Nephron progenitor cell (in vitro differentiated cells): ENCODE measurements at regions not wholly inside any gene's neighbourhood (a gene's known extent, or its start where the extent isn't known, plus 50 kb on each side); places are given as distances from the start of the nearest gene placed in this dataset.

Experiments
- DNase-seq: peaks from one replicate; pipeline ENCODE4 v3.0.0; 2021
- H3K27ac Mint-ChIP-seq: 2 replicates; pipeline ENCODE4 v1.8.0; 2021; ENCODE audit warnings: mild to moderate bottlenecking, moderate library complexity, mixed read lengths
- H3K27me3 Mint-ChIP-seq: 2 replicates; pipeline ENCODE4 v1.8.0; 2021; ENCODE audit warnings: mild to moderate bottlenecking, low read depth, mixed read lengths; ENCODE audit not compliant: poor library complexity
- H3K36me3 Mint-ChIP-seq: 2 replicates; pipeline ENCODE4 v1.8.0; 2021; ENCODE audit warnings: low read depth, mixed read lengths
- H3K4me1 Mint-ChIP-seq: 2 replicates; pipeline ENCODE4 v1.8.0; 2021; ENCODE audit warnings: mixed read lengths
- H3K4me3 Mint-ChIP-seq: 2 replicates; pipeline ENCODE4 v1.8.0; 2021; ENCODE audit warnings: mild to moderate bottlenecking, moderate library complexity, mixed read lengths
- H3K9me3 Mint-ChIP-seq: 2 replicates; pipeline ENCODE4 v1.8.0; 2021; ENCODE audit warnings: mild to moderate bottlenecking, moderate library complexity, mixed read lengths
- CTCF ChIP-seq: fragments of 200-600 bp; sonication (generic); IDR thresholded peaks from 2 replicates; pipeline ENCODE4 v1.5.0; 2021; ENCODE audit warnings: antibody characterized with exemption

DNA sequence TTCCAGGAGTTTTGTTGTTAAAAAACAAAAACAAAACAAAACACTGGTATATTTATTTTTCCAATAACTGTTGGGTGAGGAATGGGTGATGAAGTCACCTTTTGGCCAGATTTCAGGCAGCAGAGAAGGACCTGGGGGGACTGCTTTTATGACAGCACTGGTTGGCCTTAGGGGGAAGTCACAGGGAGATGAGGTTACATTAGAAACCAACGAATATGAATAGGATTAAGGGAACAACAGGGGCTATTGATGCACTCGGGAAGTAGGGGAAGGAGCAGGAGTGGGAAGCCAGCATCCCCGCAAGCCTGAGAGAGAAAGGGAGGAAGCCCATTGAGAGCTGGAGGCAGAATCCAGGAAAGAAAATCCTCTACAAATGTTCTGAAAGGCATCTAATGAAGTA lies 958.4 kb downstream of the TYW1 start:
- Mint-ChIP-seq H3K4me3 (no peak overlapping the region), H3K27me3 (peaks cover 15% of the 10 kb centered on the region), H3K27ac (no peak overlapping the region), H3K9me3 (no peaks in the 10 kb centered on the region), H3K36me3 (no peaks in the 10 kb centered on the region), H3K4me1 (no peaks in the 10 kb centered on the region)
- TF ChIP-seq CTCF: no peak
- DNase-seq: no peak

DNA sequence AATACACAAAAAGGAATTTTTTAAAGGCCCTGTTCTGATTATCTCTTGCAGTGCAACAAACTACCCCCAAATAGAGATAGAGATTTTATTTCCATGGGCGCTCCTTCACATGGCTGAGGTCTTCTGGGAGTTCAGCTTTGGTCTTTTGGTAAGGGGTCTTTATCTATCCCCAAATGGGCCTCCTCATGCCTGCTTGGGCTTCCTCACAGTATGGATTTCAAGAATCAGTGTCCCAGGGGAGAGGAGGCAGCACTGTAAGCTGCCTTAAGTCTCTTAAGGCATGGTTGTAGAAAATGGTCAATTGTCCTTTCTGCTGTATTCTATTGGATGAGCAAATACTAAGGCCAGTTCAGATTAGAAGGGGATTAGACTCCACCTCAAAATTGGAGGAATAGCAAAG lies 966.2 kb downstream of the TYW1 start:
- peaks cover 8% of the 10 kb centered on the region for H3K27me3 Mint-ChIP-seq

GRCh38 chr7:67976490-67976889 lies 979.9 kb downstream of the TYW1 start:
- H3K36me3 Mint-ChIP-seq: no peaks in the 10 kb centered on the region

More for the DNA sequence above, 966.2 kb downstream of the TYW1 start:
- H3K9me3 Mint-ChIP-seq: peaks cover 7% of the 10 kb centered on the region
- no peak for DNase-seq
- H3K4me3 Mint-ChIP-seq: no peak overlapping the region
- H3K36me3 Mint-ChIP-seq: no peaks in the 10 kb centered on the region
- no peak overlapping the region for H3K27ac Mint-ChIP-seq
- TF ChIP-seq CTCF: no peak
- H3K4me1 Mint-ChIP-seq: no peaks in the 10 kb centered on the region

GRCh38 chr7:67983486-67983885 lies 986.9 kb downstream of the TYW1 start:
- Mint-ChIP-seq H3K27me3 (peaks cover 11% of the 10 kb centered on the region), H3K36me3 (no peaks in the 10 kb centered on the region), H3K4me1 (no peaks in the 10 kb centered on the region), H3K9me3 (peaks cover 6% of the 10 kb centered on the region), H3K27ac (no peak overlapping the region), H3K4me3 (no peak overlapping the region)
- no peak for TF ChIP-seq CTCF
- DNase-seq: no peak

More at GRCh38 chr7:67976490-67976889, 979.9 kb downstream of the TYW1 start:
- peaks cover 11% of the 10 kb centered on the region for H3K27me3 Mint-ChIP-seq
- no peak for TF ChIP-seq CTCF
- H3K4me3 Mint-ChIP-seq: no peak overlapping the region
- H3K4me1 Mint-ChIP-seq: no peaks in the 10 kb centered on the region
- H3K9me3 Mint-ChIP-seq: peaks cover 6% of the 10 kb centered on the region
- H3K27ac Mint-ChIP-seq: no peak overlapping the region
- DNase-seq: no peak

- H3K27me3 Mint-ChIP-seq: peaks cover 13% of the 10 kb centered on the region
Measured at GRCh38 chr7:67984326-67984725, 987.7 kb downstream of the TYW1 start.

More at GRCh38 chr7:67984326-67984725, 987.7 kb downstream of the TYW1 start:
- Mint-ChIP-seq H3K36me3 (no peaks in the 10 kb centered on the region), H3K27ac (no peak overlapping the region), H3K9me3 (peaks cover 4% of the 10 kb centered on the region), H3K4me1 (no peaks in the 10 kb centered on the region), H3K4me3 (no peak overlapping the region)
- no peak for DNase-seq
- no peak for TF ChIP-seq CTCF
